IMR-90 (cell line): ENCODE measurements at regions not wholly inside any gene's neighbourhood (a gene's known extent, or its start where the extent isn't known, plus 50 kb on each side); places are given as distances from the start of the nearest gene placed in this dataset.

ENCODE experiments used
- ATAC-seq: fragments of 200-7000 bp; cut with Tn5 transposase; 2 replicates; pipeline ENCODE4 v1.9.1; 2020; ENCODE audit warnings: low read depth, mild to moderate bottlenecking, moderate library complexity
- BruUV-seq: library from RNA; stranded (reverse); fragments of 400-500 nt; replicated peaks from 2 replicates; lab custom pipeline; 2021; lab: Mats Ljungman, UMichigan
- CTCF ChIA-PET: fragments of 300-600 bp; formaldehyde crosslinking; extraction: SDS; loops from one replicate; lab custom pipeline; 2021; ENCODE audit warnings: antibody characterized with exemption; lab: Yijun Ruan, JAX
- POLR2A ChIA-PET: fragments of 300-600 bp; sonication (Branson Sonifier 250); formaldehyde crosslinking; loops from one replicate; lab custom pipeline; 2022; ENCODE audit warnings: antibody characterized with exemption; ENCODE audit not compliant: unreplicated experiment; lab: Charles Lee
- DNase-seq: peaks from one replicate; pipeline ENCODE4 v3.0.0; 2013
- H2AFZ ChIP-seq: replicated peaks from 2 replicates; pipeline ENCODE3; 2013; ENCODE audit warnings: low read length, mild to moderate bottlenecking; ENCODE audit not compliant: poor library complexity
- H2AK5ac ChIP-seq: 2 replicates; pipeline ENCODE4 v1.6.1; 2013; ENCODE audit warnings: low read depth, low read length, inconsistent platforms
- H2AK9ac ChIP-seq: replicated peaks from 2 replicates; pipeline ENCODE3; 2013; ENCODE audit warnings: mild to moderate bottlenecking, low read depth, low read length, moderate library complexity; ENCODE audit not compliant: poor library complexity
- H2BK120ac ChIP-seq: 2 replicates; pipeline ENCODE4 v1.6.1; 2013; ENCODE audit warnings: low read depth, low read length, inconsistent platforms
- H2BK15ac ChIP-seq: 3 replicates; pipeline ENCODE4 v1.6.1; 2013; ENCODE audit warnings: low read depth, low read length, inconsistent platforms
- H2BK20ac ChIP-seq: 2 replicates; pipeline ENCODE4 v1.6.1; 2013; ENCODE audit warnings: low read depth, mild to moderate bottlenecking, inconsistent platforms, low read length, moderate library complexity
- H2BK5ac ChIP-seq: 2 replicates; pipeline ENCODE4 v1.6.1; 2013; ENCODE audit warnings: mild to moderate bottlenecking, low read depth, low read length, inconsistent platforms; ENCODE audit not compliant: poor library complexity, severe bottlenecking
- H3K14ac ChIP-seq: replicated peaks from 2 replicates; pipeline ENCODE4 v1.6.1; 2013; ENCODE audit warnings: low read depth, low read length, inconsistent platforms
- H3K18ac ChIP-seq: 2 replicates; pipeline ENCODE4 v1.6.1; 2013; ENCODE audit warnings: low read depth, low read length, control low read depth
- H3K23ac ChIP-seq: 2 replicates; pipeline ENCODE4 v1.6.1; 2013; ENCODE audit warnings: low read depth, low read length, inconsistent platforms
- H3K27ac ChIP-seq: 2 replicates; pipeline ENCODE4 v1.5.1; 2013; ENCODE audit warnings: mild to moderate bottlenecking, control low read depth, low read length; ENCODE audit not compliant: insufficient read depth
- H3K27me3 ChIP-seq: 2 replicates; pipeline ENCODE4 v1.6.1; 2013; ENCODE audit warnings: low read length; ENCODE audit not compliant: control insufficient read depth, insufficient read depth
- H3K36me3 ChIP-seq: 2 replicates; pipeline ENCODE4 v1.6.1; 2013; ENCODE audit warnings: low read length, mixed read lengths; ENCODE audit not compliant: control insufficient read depth, insufficient read depth
- H3K4ac ChIP-seq: 2 replicates; pipeline ENCODE4 v1.6.1; 2013; ENCODE audit warnings: low read depth, low read length, inconsistent platforms
- H3K4me1 ChIP-seq: 2 replicates; pipeline ENCODE4 v1.6.1; 2013; ENCODE audit warnings: low read length, mixed read lengths; ENCODE audit not compliant: control insufficient read depth, insufficient read depth
- H3K4me2 ChIP-seq: 2 replicates; pipeline ENCODE4 v1.6.1; 2013; ENCODE audit warnings: low read depth, mild to moderate bottlenecking, control low read depth, low read length, moderate library complexity
- H3K4me3 ChIP-seq: 2 replicates; pipeline ENCODE4 v1.5.1; 2013; ENCODE audit warnings: low read depth, mild to moderate bottlenecking, control low read depth, low read length, moderate library complexity; ENCODE audit not compliant: insufficient read depth
- H3K56ac ChIP-seq: 2 replicates; pipeline ENCODE4 v1.6.1; 2013; ENCODE audit warnings: low read length, inconsistent platforms; ENCODE audit not compliant: insufficient read depth; ENCODE audit errors: extremely low read depth
- H3K79me1 ChIP-seq, 2 experiments: 2 replicates each; pipeline ENCODE4 v1.6.1; 2013; ENCODE audit warnings: low read length in 2 of 2, inconsistent platforms in 1 of 2, low read depth in 1 of 2
- H3K9ac ChIP-seq: 2 replicates; pipeline ENCODE4 v1.6.1; 2013; ENCODE audit warnings: low read depth, low read length, control low read depth
- H3K9me1 ChIP-seq: 2 replicates; pipeline ENCODE4 v1.6.1; 2013; ENCODE audit warnings: low read length, inconsistent platforms; ENCODE audit not compliant: insufficient read depth
- H3K9me3 ChIP-seq: 2 replicates; pipeline ENCODE4 v1.6.1; 2013; ENCODE audit warnings: low read length; ENCODE audit not compliant: control insufficient read depth, insufficient read depth
- H4K20me1 ChIP-seq: 2 replicates; pipeline ENCODE4 v1.6.1; 2013; ENCODE audit warnings: low read length, inconsistent platforms; ENCODE audit not compliant: insufficient read depth
- H4K5ac ChIP-seq: 2 replicates; pipeline ENCODE4 v1.6.1; 2013; ENCODE audit warnings: mild to moderate bottlenecking, low read depth, low read length, control low read depth
- H4K8ac ChIP-seq, 2 experiments: 2 replicates each; pipeline ENCODE4 v1.6.1; 2013; ENCODE audit warnings: low read depth in 2 of 2, low read length in 2 of 2, control low read depth in 1 of 2, inconsistent platforms in 1 of 2
- H4K91ac ChIP-seq: 2 replicates; pipeline ENCODE4 v1.6.1; 2013; ENCODE audit warnings: low read depth, low read length, inconsistent platforms; ENCODE audit not compliant: insufficient read depth
- BHLHE40 ChIP-seq: fragments of 150-350 bp; IDR thresholded peaks from 2 replicates; pipeline ENCODE4 v1.6.1; 2016; ENCODE audit warnings: mild to moderate bottlenecking, low read depth, low read length
- POLR2A ChIP-seq: IDR thresholded peaks from 2 replicates; pipeline ENCODE4 v1.6.1; 2012; ENCODE audit warnings: mild to moderate bottlenecking, low read depth, low read length
- USF2 ChIP-seq: fragments of 150-350 bp; IDR thresholded peaks from 2 replicates; pipeline ENCODE4 v1.6.1; 2017; ENCODE audit warnings: mild to moderate bottlenecking, antibody characterized with exemption, low read length, low read depth
- WGBS, 2 experiments: methylation state at CpG; one replicate each; pipeline versions ENCODE4 v1.1.5 to v1.1.7; 2013; ENCODE audit warnings: missing lambda C conversion rate in 2 of 2; ENCODE audit not compliant: insufficient read length in 1 of 2; ENCODE audit errors: extremely low coverage in 2 of 2; 5-methylcytosine and 5-hydroxymethylcytosine counted together
- dilution Hi-C: fragments of 300-500 bp; cut with HindIII; formaldehyde crosslinking; loops from one replicate; pipeline ENCODE4 v1.14.3; 2018; ENCODE audit warnings: low sequenced_read_pairs; ENCODE audit not compliant: unreplicated experiment
- in situ Hi-C: fragments of 300-500 bp; cut with MboI; formaldehyde crosslinking; loops from 3 replicates; pipeline ENCODE4 v1.14.3; 2019; ENCODE audit warnings: low sequenced_read_pairs, inconsistent platforms, mixed read lengths
- intact Hi-C: fragments of 100-400 bp; cut with micrococcal nuclease; formaldehyde crosslinking; loops from 2 replicates; pipeline ENCODE4 v1.10.0; 2022

GRCh38 chr9:82331079-82331478 lies 342.5 kb downstream of the SPATA31D1 start:
- Histone ChIP-seq H4K5ac (peak overlapping the region; percentile 66; the same call in 1 of the 2 replicates), H3K9ac (no peak overlapping the region), H3K14ac (peak overlapping the region; percentile 20; the same call in 1 of the 2 replicates), H4K8ac (peak overlapping the region in 1 of 2 experiments; percentile 46; a peak in 1 of 4 replicates), H3K9me1 (peaks cover 5% of the 10 kb centered on the region), H3K27me3 (no peaks in the 10 kb centered on the region), H3K4me2 (no peak overlapping the region), H3K4ac (peak overlapping the region; percentile 59), H2AFZ (no peak overlapping the region), H3K18ac (peak overlapping the region; percentile 66; the same call in 1 of the 2 replicates), H2BK5ac (peak overlapping the region; percentile 73), H3K4me3 (no peak overlapping the region), H3K4me1 (peaks cover 12% of the 10 kb centered on the region), H3K79me1 (no peaks in the 10 kb centered on the region), H4K91ac (peak overlapping the region; percentile 67), H2AK5ac (no peak overlapping the region), H3K9me3 (peaks cover 4% of the 10 kb centered on the region), H3K56ac (no peak overlapping the region), H4K20me1 (no peaks in the 10 kb centered on the region), H3K36me3 (no peaks in the 10 kb centered on the region), H2BK15ac (peak overlapping the region; percentile 63; the same call in 2 of the 3 replicates), H2BK20ac (peak overlapping the region; percentile 91), H3K27ac (no peak overlapping the region), H2BK120ac (peak overlapping the region; percentile 87), H2AK9ac (no peak overlapping the region), H3K23ac (no peak overlapping the region)
- in situ Hi-C loops (no loop called here), intact Hi-C loops (loop anchor here (10.0 kb wide), 1 partner anchor 274 kb away; no protein-coding TSS in a partner anchor), dilution Hi-C loops (no loop called here)
- WGBS, 2 experiments, result no CpG with 5 or more reads among the region's 2 CpGs
- POLR2A ChIA-PET, result no interaction called here
- no TSS peak for BruUV-seq
- TF ChIP-seq BHLHE40 (no peak), POLR2A (no peak), USF2 (peak; percentile 40)
- DNase-seq (no peak), ATAC-seq (no peak)
- CTCF ChIA-PET, result no interaction called here
